Right cardiac atrium (tissue), 5 donors: ENCODE measurements at regions not wholly inside any gene's neighbourhood (a gene's known extent, or its start where the extent isn't known, plus 50 kb on each side); places are given as distances from the start of the nearest gene placed in this dataset.
"Not testable (repeated sequence)": the region's sequence is repeated elsewhere in the genome, so short reads cannot be mapped to it uniquely, and the experiment has no call there.

Experiments used
- ATAC-seq, 2 donors: fragments of 200-7000 bp; cut with Tn5 transposase; one replicate each; pipeline versions ENCODE4 v1.8.0 to v1.9.1; 2020; ENCODE audit warnings: moderate library complexity in 2 of 2, mild to moderate bottlenecking in 1 of 2
- DNase-seq, 3 donors: peaks; one replicate each; pipeline ENCODE4 v3.0.0-alpha.2; 2020
- H3K27ac ChIP-seq: one replicate; pipeline ENCODE4 v1.5.1; 2013; ENCODE audit warnings: mild to moderate bottlenecking, low read length, control low read depth, moderate library complexity
- H3K27me3 ChIP-seq: one replicate; pipeline ENCODE4 v1.6.1; 2013; ENCODE audit not compliant: control insufficient read depth, insufficient read depth
- H3K4me1 ChIP-seq: one replicate; pipeline ENCODE4 v1.6.1; 2013; ENCODE audit warnings: low read length; ENCODE audit not compliant: control insufficient read depth, insufficient read depth
- H3K4me3 ChIP-seq: one replicate; pipeline ENCODE4 v1.5.1; 2013; ENCODE audit warnings: low read length, control low read depth
- H3K9me3 ChIP-seq: one replicate; pipeline ENCODE4 v1.6.1; 2013; ENCODE audit warnings: low read length; ENCODE audit not compliant: control insufficient read depth
- WGBS: extraction: QIAGEN DNeasy Blood & Tissue Kit; methylation state at CpG from one replicate; pipeline ENCODE4 v1.1.7; 2013; 5-methylcytosine and 5-hydroxymethylcytosine counted together
- intact Hi-C, 4 donors: fragments of 100-400 bp; cut with DNase I; formaldehyde crosslinking; loops; one replicate each; pipeline versions ENCODE4 v1.11.0 to v1.14.0; 2022 to 2023
- donor health status: healthy with polysubstance abuse.
- donor health status: DM: no; HTN: yes; CAD: no.
- donor health status: DM: no; HTN: no; CAD: no.
- donor health status: DM: no; HTN: yes; CAD: no; lungs with severe emphysema.
- donor health status: DM: yes; HTN: yes; CAD: no.

DNA sequence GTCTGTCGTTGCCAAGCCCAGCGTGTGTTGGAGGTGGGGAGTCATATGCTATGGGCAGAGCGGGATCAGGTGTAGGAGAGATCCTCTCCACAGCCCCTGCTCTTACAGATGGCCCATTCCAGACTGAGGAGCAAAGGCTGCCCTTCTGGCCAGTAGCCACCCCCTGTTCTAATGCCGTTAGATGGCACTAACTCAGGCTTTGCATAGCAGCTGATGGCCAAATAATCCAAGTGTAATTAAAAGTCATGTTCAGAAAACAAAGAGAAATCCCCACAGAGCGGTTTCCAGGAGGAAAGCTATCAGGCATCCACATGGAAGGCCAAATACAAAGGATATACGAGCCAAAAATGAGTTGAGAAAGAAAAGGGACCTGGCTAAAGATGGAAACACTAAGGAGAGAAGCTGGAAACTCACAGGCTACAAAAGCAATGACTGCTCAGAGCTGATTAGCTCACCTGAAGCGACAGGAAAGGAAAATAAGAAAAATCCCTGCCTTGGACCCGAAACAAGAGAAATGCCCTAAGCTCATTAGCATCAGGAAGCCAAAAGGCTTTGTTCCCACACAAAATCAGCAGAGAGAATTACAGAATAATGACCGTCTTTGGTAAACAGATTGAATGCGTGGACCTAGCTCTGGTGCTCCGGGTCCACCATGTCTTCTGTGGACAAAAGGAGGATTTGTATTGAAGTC, 1002.4 kb upstream of the KLHL29 start:
- H3K9me3 ChIP-seq = no peaks in the 10 kb centered on the region
- DNase-seq = no peak
- ATAC-seq = no peak
- H3K27me3 ChIP-seq = no peaks in the 10 kb centered on the region
- H3K4me1 ChIP-seq = no peaks in the 10 kb centered on the region
- H3K27ac ChIP-seq = no peak overlapping the region
- H3K4me3 ChIP-seq = no peak overlapping the region
- intact Hi-C loops = no loop called here
- 75% methylated on average over 11 of the region's 11 CpGs for WGBS

GRCh38 chr2:22397847-22398246, 987.1 kb upstream of the KLHL29 start:
- no peak for ATAC-seq
- H3K27ac ChIP-seq = no peak overlapping the region
- no peak for DNase-seq
- no peaks in the 10 kb centered on the region for H3K9me3 ChIP-seq
- WGBS = 73% methylated on average over 2 of the region's 2 CpGs
- intact Hi-C loops = no loop called here
- no peaks in the 10 kb centered on the region for H3K4me1 ChIP-seq
- H3K27me3 ChIP-seq = no peaks in the 10 kb centered on the region
- no peak overlapping the region for H3K4me3 ChIP-seq

GRCh38 chr2:22403748-22404147, 981.2 kb upstream of the KLHL29 start:
- 53% methylated on average over 1 of the region's 1 CpG for WGBS
- no peak overlapping the region for H3K4me3 ChIP-seq
- no peak for ATAC-seq
- no peaks in the 10 kb centered on the region for H3K27me3 ChIP-seq
- H3K9me3 ChIP-seq = no peaks in the 10 kb centered on the region
- no peak for DNase-seq
- H3K27ac ChIP-seq = no peak overlapping the region
- intact Hi-C loops = no loop called here
- H3K4me1 ChIP-seq = no peaks in the 10 kb centered on the region

- H3K4me1 ChIP-seq = no peaks in the 10 kb centered on the region
- DNase-seq (no peak), ATAC-seq (no peak)
- intact Hi-C loops = no loop called here
- no peaks in the 10 kb centered on the region for H3K27me3 ChIP-seq
- no peak overlapping the region for H3K27ac ChIP-seq
- WGBS = 84% methylated on average over 2 of the region's 2 CpGs
- H3K4me3 ChIP-seq = no peak overlapping the region
- no peaks in the 10 kb centered on the region for H3K9me3 ChIP-seq
Measured at GRCh38 chr2:22406625-22407024, 978.4 kb upstream of the KLHL29 start.

- no peaks in the 10 kb centered on the region for H3K27me3 ChIP-seq
- ATAC-seq (no peak), DNase-seq (no peak)
- no peaks in the 10 kb centered on the region for H3K4me1 ChIP-seq
- intact Hi-C loops = no loop called here
- H3K27ac ChIP-seq = no peak overlapping the region
- H3K4me3 ChIP-seq = no peak overlapping the region
- peaks cover 3% of the 10 kb centered on the region for H3K9me3 ChIP-seq
Measured at GRCh38 chr2:22420076-22420475, 964.9 kb upstream of the KLHL29 start.

GRCh38 chr2:22442051-22442450, 942.9 kb upstream of the KLHL29 start:
- no peak overlapping the region for H3K4me3 ChIP-seq

DNA sequence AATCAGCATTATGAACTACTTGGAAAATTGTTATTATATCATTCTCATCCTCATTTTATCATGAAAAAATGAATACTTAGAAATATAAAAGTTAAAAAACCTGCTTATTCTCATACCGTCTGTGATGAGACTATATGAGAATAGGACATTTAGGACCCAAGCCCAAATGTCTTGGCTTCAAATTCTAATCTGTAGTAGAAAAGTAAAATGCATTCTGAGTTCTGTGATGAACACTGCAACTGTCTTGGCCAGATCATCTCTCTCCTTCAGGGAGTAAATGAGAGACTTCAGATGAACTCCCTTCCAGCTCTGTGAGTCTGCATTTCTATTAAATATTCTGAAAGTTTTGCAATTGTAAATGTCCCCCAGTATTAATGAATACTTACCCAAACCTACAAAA, 940.7 kb upstream of the KLHL29 start:
- DNase-seq = no peak
- Histone ChIP-seq H3K9me3 (no peaks in the 10 kb centered on the region), H3K4me1 (no peaks in the 10 kb centered on the region), H3K27ac (no peak overlapping the region), H3K4me3 (no peak overlapping the region), H3K27me3 (no peaks in the 10 kb centered on the region)
- intact Hi-C loops = no loop called here
- 69% methylated on average over 1 of the region's 1 CpG for WGBS
- ATAC-seq = no peak

More at GRCh38 chr2:22442051-22442450, 942.9 kb upstream of the KLHL29 start:
- ATAC-seq = no peak
- no peak for DNase-seq
- no peaks in the 10 kb centered on the region for H3K27me3 ChIP-seq
- no peaks in the 10 kb centered on the region for H3K9me3 ChIP-seq
- H3K27ac ChIP-seq = no peak overlapping the region
- 38% methylated on average over 1 of the region's 1 CpG for whole genome bisulfite sequencing
- intact Hi-C loops = no loop called here
- no peaks in the 10 kb centered on the region for H3K4me1 ChIP-seq

- WGBS = 62% methylated on average over 5 of the region's 5 CpGs
- no peak for DNase-seq
- Histone ChIP-seq H3K4me3 (no peak overlapping the region), H3K4me1 (no peaks in the 10 kb centered on the region), H3K27ac (no peak overlapping the region), H3K27me3 (no peaks in the 10 kb centered on the region), H3K9me3 (no peaks in the 10 kb centered on the region)
- intact Hi-C loops = no loop called here
- no peak for ATAC-seq
Measured at GRCh38 chr2:22449696-22450095, 935.3 kb upstream of the KLHL29 start.

DNA sequence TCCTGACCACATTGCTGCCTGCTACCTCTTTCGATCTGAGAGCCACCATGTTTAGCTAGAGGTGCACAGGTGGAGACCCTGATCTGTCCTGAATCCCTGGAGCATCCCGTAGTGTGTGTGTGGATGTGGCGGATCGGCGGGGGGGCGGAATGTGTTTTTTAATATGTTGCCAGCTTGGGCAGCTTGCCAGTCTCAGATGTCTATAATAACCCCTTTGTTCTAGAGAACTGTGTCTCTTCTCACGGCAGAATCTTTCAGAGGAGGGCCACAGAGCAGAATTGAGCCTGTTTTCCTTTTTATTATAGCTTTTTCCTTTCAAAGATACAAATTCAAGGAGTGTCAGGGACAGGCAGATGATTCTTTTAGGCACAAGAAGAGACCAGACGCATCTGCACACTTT, 934.1 kb upstream of the KLHL29 start:
- 53% methylated on average over 8 of the region's 8 CpGs for WGBS
- Histone ChIP-seq H3K27me3 (no peaks in the 10 kb centered on the region), H3K9me3 (no peaks in the 10 kb centered on the region), H3K4me1 (no peaks in the 10 kb centered on the region), H3K27ac (no peak overlapping the region), H3K4me3 (no peak overlapping the region)
- intact Hi-C loops = no loop called here
- ATAC-seq (no peak), DNase-seq (no peak)

GRCh38 chr2:22454826-22455485, 930.0 kb upstream of the KLHL29 start:
- intact Hi-C loops = no loop called here
- no peaks in the 10 kb centered on the region for H3K9me3 ChIP-seq
- no peak overlapping the region for H3K27ac ChIP-seq
- 39% methylated on average over 2 of the region's 2 CpGs for WGBS
- H3K4me1 ChIP-seq = no peaks in the 10 kb centered on the region
- DNase-seq (no peak), ATAC-seq (no peak)
- no peaks in the 10 kb centered on the region for H3K27me3 ChIP-seq
- no peak overlapping the region for H3K4me3 ChIP-seq

GRCh38 chr2:22458440-22458839, 926.5 kb upstream of the KLHL29 start:
- intact Hi-C loops = no loop called here
- Histone ChIP-seq H3K27ac (no peak overlapping the region), H3K4me3 (no peak overlapping the region), H3K4me1 (no peaks in the 10 kb centered on the region), H3K9me3 (no peaks in the 10 kb centered on the region), H3K27me3 (no peaks in the 10 kb centered on the region)
- no peak for DNase-seq
- ATAC-seq = no peak
- WGBS = 75% methylated on average over 1 of the region's 1 CpG

- 75% methylated on average over 4 of the region's 4 CpGs for WGBS
Measured at GRCh38 chr2:22475103-22475502, 909.9 kb upstream of the KLHL29 start.

More at GRCh38 chr2:22475103-22475502, 909.9 kb upstream of the KLHL29 start:
- ATAC-seq, H3K4me3 ChIP-seq, H3K27ac ChIP-seq, intact Hi-C loops, H3K9me3 ChIP-seq, DNase-seq, H3K4me1 ChIP-seq, H3K27me3 ChIP-seq: not testable (repeated sequence)
